ENCODE measurements at regions not wholly inside any gene's neighbourhood (a gene's known extent, or its start where the extent isn't known, plus 50 kb on each side); places are given as distances from the start of the nearest gene placed in this dataset.

GRCh38 chr6:10031617-10032016, 383.3 kb downstream of the TFAP2A start:
- TF ChIP-seq CTCF (IDR thresholded peaks at IDR 0.05) (no peak), POLR2A (IDR thresholded peaks at IDR 0.05) (no peak)
